ENCODE measurements at regions not wholly inside any gene's neighbourhood (a gene's known extent, or its start where the extent isn't known, plus 50 kb on each side); places are given as distances from the start of the nearest gene placed in this dataset.
"Not testable (repeated sequence)": the region's sequence is repeated elsewhere in the genome, so short reads cannot be mapped to it uniquely, and the experiment has no call there.

GRCh38 chr5:157959370-157959769, 100.4 kb upstream of the CLINT1 start:
- DNase-seq = no peak

GRCh38 chr5:157956271-157956885, 97.4 kb upstream of the CLINT1 start:
- DNase-seq = no peak

- DNase-seq = no peak
Observed at GRCh38 chr5:157955541-157956172, 96.7 kb upstream of the CLINT1 start.

DNA sequence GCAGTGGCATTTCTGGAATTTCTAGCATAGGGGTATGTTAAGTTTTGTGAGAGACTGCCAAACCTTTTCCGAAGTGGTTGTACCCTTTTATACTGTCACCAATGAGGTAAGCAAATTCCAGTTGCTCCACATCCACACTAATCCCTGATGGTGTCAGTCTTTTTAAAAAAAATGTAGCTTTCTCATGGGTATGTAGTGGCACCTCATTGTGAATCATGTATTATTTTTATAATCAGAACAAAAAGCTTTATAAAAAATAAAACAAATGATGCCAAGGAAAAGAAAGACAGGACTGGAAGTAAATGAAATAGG, 93.4 kb upstream of the CLINT1 start:
- DNase-seq = no peak

DNA sequence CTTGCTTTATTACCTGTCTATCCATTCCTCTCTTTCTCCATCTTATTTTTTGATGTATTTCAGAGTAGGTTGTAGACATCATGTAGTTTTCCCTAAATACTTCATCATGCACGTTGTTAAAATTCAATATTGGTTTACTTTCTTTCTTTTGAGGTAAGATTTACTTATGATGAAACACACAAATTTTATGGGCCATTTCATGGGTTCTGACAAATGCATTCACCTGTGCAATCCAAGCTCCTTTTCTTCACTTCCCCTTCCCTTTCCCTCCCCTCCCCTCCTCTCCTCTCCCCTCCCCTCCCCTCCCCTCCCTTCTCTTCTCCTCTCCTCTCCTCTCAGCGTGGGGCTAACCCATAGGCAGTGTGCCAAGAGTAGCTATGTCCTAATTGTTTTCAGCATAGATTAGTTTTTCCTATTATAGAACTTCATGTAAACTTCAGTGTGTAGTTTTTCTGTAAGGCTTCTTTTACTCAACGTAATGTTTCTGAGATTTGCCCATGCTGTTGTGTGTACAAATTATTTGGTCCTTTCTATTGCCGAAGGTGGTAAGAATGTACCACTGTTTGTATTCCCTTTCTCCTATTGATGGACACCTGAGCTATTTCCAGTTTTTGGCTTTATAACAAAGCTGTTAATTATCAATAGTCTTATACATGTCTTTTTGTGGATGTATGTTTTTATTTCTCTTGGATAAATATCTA, 92.9 kb upstream of the CLINT1 start:
- no peak for DNase-seq

GRCh38 chr5:157949520-157949919, 90.6 kb upstream of the CLINT1 start:
- DNase-seq = no peak

DNA sequence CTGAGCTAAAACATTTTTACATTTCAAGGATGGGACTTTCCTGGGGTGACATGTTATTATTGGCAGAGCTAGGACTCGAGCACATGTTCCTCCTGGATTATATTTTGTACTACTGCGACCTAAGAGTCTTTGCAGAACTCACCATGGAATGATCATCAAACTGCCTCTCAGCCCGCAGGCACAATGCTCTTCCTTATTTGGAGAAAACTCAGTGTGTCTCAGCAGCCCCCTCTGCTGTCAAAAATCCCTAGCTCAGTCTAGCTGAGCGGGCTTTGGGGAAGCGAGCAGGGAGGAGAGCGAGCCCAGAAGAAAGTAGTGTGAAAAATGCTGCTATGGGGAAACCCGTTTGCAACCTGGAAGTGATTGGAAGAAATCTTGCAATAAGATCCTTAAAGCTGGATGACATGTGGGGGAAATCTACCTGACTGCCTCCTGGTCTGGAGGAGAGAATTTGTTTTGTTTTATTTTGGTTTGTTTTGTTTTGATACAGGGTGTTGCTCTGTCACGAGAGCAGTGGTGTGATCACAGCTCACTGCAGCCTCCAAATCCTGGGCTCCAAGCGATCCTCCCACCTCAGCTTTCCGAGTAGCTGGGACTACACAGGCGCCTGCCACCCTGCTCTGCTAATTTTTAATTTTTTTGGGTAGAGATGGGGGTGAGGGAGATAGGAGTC, 89.9 kb upstream of the CLINT1 start:
- DNase-seq = peak; percentile 83

GRCh38 chr5:157947156-157947555, 88.2 kb upstream of the CLINT1 start:
- DNase-seq = no peak

DNA sequence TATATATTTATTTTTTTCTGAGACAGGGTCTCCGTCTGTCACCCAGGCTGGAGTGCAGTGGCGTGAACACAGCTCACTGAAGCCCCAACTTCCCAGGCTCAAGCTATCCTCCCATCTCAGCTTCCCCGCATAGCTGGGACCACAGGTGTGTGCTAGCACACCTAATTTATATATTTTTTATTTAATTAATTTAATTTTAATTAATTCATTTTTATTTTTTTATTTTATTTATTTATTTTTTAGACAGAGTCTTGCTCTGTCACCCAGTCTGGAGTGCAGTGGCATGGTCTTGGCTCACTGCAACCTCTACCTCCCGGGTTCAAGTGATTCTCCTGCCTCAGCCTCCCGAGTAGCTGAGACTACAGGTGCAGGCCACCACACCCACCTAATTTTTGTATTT, 86.9 kb upstream of the CLINT1 start:
- not testable (repeated sequence) for DNase-seq

GRCh38 chr5:157944938-157945337, 86.0 kb upstream of the CLINT1 start:
- no peak for DNase-seq

GRCh38 chr5:157944077-157944633, 85.2 kb upstream of the CLINT1 start:
- no peak for DNase-seq

DNA sequence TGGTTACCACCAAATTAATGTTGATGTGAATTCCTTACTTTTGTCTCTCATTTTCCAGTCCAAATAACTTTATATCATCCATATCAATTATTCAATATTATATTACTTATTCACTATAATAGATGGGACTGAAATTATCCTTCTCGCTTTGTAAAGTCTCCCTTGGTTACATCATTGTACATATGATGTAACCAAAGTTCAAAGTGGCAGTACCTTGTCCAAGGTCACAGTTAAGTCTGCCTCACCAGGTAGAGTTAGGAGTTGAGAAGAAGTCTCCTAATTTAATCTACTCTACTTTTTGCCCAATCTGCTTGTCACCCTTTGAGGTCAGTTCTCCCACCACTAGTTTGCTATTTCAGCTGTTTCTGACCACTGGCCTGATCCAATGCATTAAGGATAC, 83.7 kb upstream of the CLINT1 start:
- DNase-seq = no peak

- DNase-seq = no peak
Observed at GRCh38 chr5:157941616-157942015, 82.7 kb upstream of the CLINT1 start.

GRCh38 chr5:157938101-157938500, 79.2 kb upstream of the CLINT1 start:
- DNase-seq = not testable (repeated sequence)

DNA sequence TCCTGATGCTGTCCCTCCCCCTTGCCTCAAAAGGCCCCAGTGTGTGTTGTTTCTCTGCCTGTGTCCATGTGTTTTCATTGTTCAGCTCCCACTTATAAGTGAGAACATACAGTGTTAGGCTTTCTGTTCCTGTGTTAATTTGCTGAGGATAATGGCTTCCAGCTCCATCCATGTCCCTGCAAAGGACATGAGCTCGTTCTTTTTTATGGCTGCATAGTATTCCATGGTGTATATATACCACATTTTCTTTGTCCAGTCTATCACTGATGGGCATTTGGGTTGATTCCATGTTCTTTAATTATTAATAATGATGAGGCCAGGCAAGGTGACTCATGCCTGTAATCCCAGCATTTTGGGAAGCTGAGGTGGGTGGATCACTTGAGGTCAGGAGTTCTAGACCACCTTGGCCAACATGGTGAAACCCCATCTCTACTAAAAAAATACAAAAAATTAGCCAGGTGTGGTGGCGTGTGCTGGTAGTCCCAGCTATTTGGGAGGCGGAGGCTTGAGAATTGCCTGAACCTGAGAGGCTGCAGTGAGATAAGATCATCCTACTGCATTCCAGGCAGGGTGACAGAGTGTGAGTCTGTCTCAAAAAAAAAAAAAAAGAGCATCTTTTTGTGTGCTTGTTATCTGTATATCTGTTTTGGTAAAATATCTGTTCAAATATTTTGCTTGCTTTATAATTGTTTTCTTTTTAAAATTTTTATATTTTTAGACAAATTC, 78.0 kb upstream of the CLINT1 start:
- DNase-seq = not testable (repeated sequence)

GRCh38 chr5:157934600-157934999, 75.7 kb upstream of the CLINT1 start:
- no peak for DNase-seq

DNA sequence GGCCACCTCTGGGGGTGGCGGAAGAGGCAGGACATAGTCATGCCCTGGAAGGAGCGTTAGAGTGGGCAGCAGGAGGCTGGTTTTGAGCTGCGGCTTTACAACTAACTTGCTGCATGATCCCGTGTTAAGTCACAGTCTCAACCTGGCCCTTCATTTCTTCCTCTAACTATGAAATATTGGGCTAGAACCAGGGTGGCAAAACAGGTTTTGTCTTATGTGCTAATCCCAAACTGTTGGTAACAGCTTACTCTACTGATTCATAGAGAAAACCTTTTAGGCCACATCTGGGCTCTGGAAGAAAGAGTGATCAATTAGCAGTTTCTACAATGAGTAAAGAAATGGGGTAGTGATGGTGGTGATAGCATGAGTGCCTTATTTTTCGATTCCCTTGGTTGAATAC, 74.1 kb upstream of the CLINT1 start:
- no peak for DNase-seq

- DNase-seq = no peak
Observed at GRCh38 chr5:157930710-157931109, 71.8 kb upstream of the CLINT1 start.

- DNase-seq = no peak
Observed at GRCh38 chr5:157926977-157927376, 68.0 kb upstream of the CLINT1 start.

GRCh38 chr5:157925786-157926671, 67.1 kb upstream of the CLINT1 start:
- no peak for DNase-seq

GRCh38 chr5:157924931-157925729, 66.2 kb upstream of the CLINT1 start:
- DNase-seq = no peak
